Natural killer cell (primary cell): ENCODE measurements at regions not wholly inside any gene's neighbourhood (a gene's known extent, or its start where the extent isn't known, plus 50 kb on each side); places are given as distances from the start of the nearest gene placed in this dataset.

Experiments
- ATAC-seq, 3 donors: fragments of 150-1000 bp in 2 of 3; fragments of 200-7000 bp in 1 of 3; cut with Tn5 transposase; 1 replicate in 1 of 3; 2 replicates in 2 of 3; pipeline ENCODE4 v1.10.0; 2021; ENCODE audit warnings: mild to moderate bottlenecking in 2 of 3, moderate library complexity in 2 of 3
- DNase-seq, 2 donors: peaks; one replicate each; pipeline versions ENCODE4 v3.0.0 to v3.0.0-alpha.2; 2013 to 2021; ENCODE audit warnings: mixed read lengths in 1 of 2
- H3K27ac ChIP-seq: one replicate; pipeline ENCODE4 v1.5.1; 2013; ENCODE audit warnings: mild to moderate bottlenecking, low read length
- H3K27me3 ChIP-seq: one replicate; pipeline ENCODE4 v1.6.1; 2013; ENCODE audit warnings: low read length; ENCODE audit not compliant: control insufficient read depth, insufficient read depth
- H3K36me3 ChIP-seq: one replicate; pipeline ENCODE4 v1.6.1; 2013; ENCODE audit warnings: low read length; ENCODE audit not compliant: control insufficient read depth, insufficient read depth
- H3K4me1 ChIP-seq: one replicate; pipeline ENCODE4 v1.6.1; 2013; ENCODE audit warnings: low read length; ENCODE audit not compliant: control insufficient read depth, insufficient read depth
- H3K4me3 ChIP-seq: one replicate; pipeline ENCODE4 v1.5.1; 2013; ENCODE audit warnings: low read length
- H3K9me3 ChIP-seq: one replicate; pipeline ENCODE4 v1.6.1; 2013; ENCODE audit warnings: low read length; ENCODE audit not compliant: control insufficient read depth, insufficient read depth
- H3K27ac Mint-ChIP-seq, 2 donors: one replicate each; pipeline ENCODE4 v1.8.0; 2022; ENCODE audit warnings: mild to moderate bottlenecking in 2 of 2, mixed read lengths in 2 of 2, moderate library complexity in 1 of 2
- H3K27me3 Mint-ChIP-seq, 2 donors: one replicate each; pipeline ENCODE4 v1.8.0; 2022; ENCODE audit warnings: low read depth in 2 of 2, mixed read lengths in 2 of 2
- H3K36me3 Mint-ChIP-seq: one replicate; pipeline ENCODE4 v1.8.0; 2022; ENCODE audit warnings: mixed read lengths
- H3K4me1 Mint-ChIP-seq, 2 donors: one replicate each; pipeline ENCODE4 v1.8.0; 2022; ENCODE audit warnings: mixed read lengths in 2 of 2
- H3K4me3 Mint-ChIP-seq: one replicate; pipeline ENCODE4 v1.8.0; 2022; ENCODE audit warnings: mild to moderate bottlenecking, moderate library complexity, mixed read lengths
- H3K9me3 Mint-ChIP-seq, 2 donors: one replicate each; pipeline ENCODE4 v1.8.0; 2022; ENCODE audit warnings: mixed read lengths in 2 of 2
- CTCF ChIP-seq: fragments of 200-600 bp; IDR thresholded peaks from one replicate; pipeline ENCODE4 v1.8.0; 2022; ENCODE audit warnings: antibody characterized with exemption
- WGBS: methylation state at CpG from one replicate; pipeline ENCODE4 v1.1.7; 2013; ENCODE audit warnings: missing lambda C conversion rate; ENCODE audit not compliant: insufficient coverage; 5-methylcytosine and 5-hydroxymethylcytosine counted together
- intact Hi-C: fragments of 100-400 bp; cut with micrococcal nuclease; formaldehyde crosslinking; loops from one replicate; pipeline ENCODE4 v1.14.2; 2022

- Mint-ChIP-seq H3K36me3 (no peaks in the 10 kb centered on the region), H3K27me3 (no peaks in the 10 kb centered on the region), H3K27ac (no peak overlapping the region), H3K4me3 (no peak overlapping the region), H3K9me3 (peaks cover 6 to 9% of the 10 kb centered on the region in 2 donors), H3K4me1 (no peaks in the 10 kb centered on the region)
- Histone ChIP-seq H3K27ac (no peak overlapping the region), H3K27me3 (no peaks in the 10 kb centered on the region), H3K4me3 (no peak overlapping the region), H3K36me3 (no peaks in the 10 kb centered on the region), H3K9me3 (no peaks in the 10 kb centered on the region), H3K4me1 (no peaks in the 10 kb centered on the region)
- intact Hi-C loops = no loop called here
- TF ChIP-seq CTCF = no peak
- ATAC-seq (no peak), DNase-seq (no peak)
- no CpG with 5 or more reads among the region's 1 CpG for WGBS
Measured at GRCh38 chr5:145072889-145073288, 762.3 kb downstream of the PRELID2 start.

GRCh38 chr5:145068721-145069120, 766.4 kb downstream of the PRELID2 start:
- Histone ChIP-seq H3K4me1 (no peaks in the 10 kb centered on the region), H3K27ac (no peak overlapping the region), H3K36me3 (no peaks in the 10 kb centered on the region), H3K27me3 (no peaks in the 10 kb centered on the region), H3K4me3 (no peak overlapping the region), H3K9me3 (no peaks in the 10 kb centered on the region)
- Mint-ChIP-seq H3K4me3 (no peak overlapping the region), H3K27ac (no peak overlapping the region), H3K27me3 (no peaks in the 10 kb centered on the region), H3K36me3 (no peaks in the 10 kb centered on the region), H3K4me1 (no peaks in the 10 kb centered on the region), H3K9me3 (peaks cover 4 to 7% of the 10 kb centered on the region in 2 donors)
- DNase-seq (no peak), ATAC-seq (no peak)
- 100% methylated on average over 1 of the region's 3 CpGs for WGBS
- no peak for TF ChIP-seq CTCF
- intact Hi-C loops = no loop called here

GRCh38 chr5:145062280-145063062, 772.7 kb downstream of the PRELID2 start:
- intact Hi-C loops = no loop called here

More at GRCh38 chr5:145062280-145063062, 772.7 kb downstream of the PRELID2 start:
- Mint-ChIP-seq H3K9me3 (peaks cover 14 to 18% of the 10 kb centered on the region in 2 donors), H3K36me3 (no peaks in the 10 kb centered on the region), H3K4me3 (no peak overlapping the region), H3K27me3 (no peaks in the 10 kb centered on the region), H3K4me1 (no peaks in the 10 kb centered on the region), H3K27ac (no peak overlapping the region)
- H3K27ac ChIP-seq = no peak overlapping the region
- peaks cover 5% of the 10 kb centered on the region for H3K9me3 ChIP-seq
- H3K27me3 ChIP-seq = no peaks in the 10 kb centered on the region
- DNase-seq (no peak), ATAC-seq (no peak)
- TF ChIP-seq CTCF = no peak
- H3K36me3 ChIP-seq = no peaks in the 10 kb centered on the region
- WGBS = 93% methylated on average over 5 of the region's 6 CpGs
- H3K4me1 ChIP-seq = no peaks in the 10 kb centered on the region
- no peak overlapping the region for H3K4me3 ChIP-seq
